HAP-1 (cell line): ENCODE measurements at regions not wholly inside any gene's neighbourhood (a gene's known extent, or its start where the extent isn't known, plus 50 kb on each side); places are given as distances from the start of the nearest gene placed in this dataset.

Experiments
- DNase-seq, 2 experiments: peaks; one replicate each; pipeline ENCODE4 v3.0.0-alpha.2; 2016 to 2020; ENCODE audit warnings: low spot score in 2 of 2
- H3K27me3 ChIP-seq: fragments of 250-450 bp; sonication (Bioruptor Pico); 2 replicates; pipeline ENCODE4 v1.5.1; 2020; ENCODE audit warnings: low read depth, mild to moderate bottlenecking, moderate library complexity
- H3K36me3 ChIP-seq: fragments of 250-450 bp; sonication (Bioruptor Pico); replicated peaks from 2 replicates; pipeline ENCODE4 v1.5.1; 2020; ENCODE audit warnings: mild to moderate bottlenecking
- H3K4me1 ChIP-seq: fragments of 250-450 bp; sonication (Bioruptor Pico); 2 replicates; pipeline ENCODE4 v1.5.1; 2020; ENCODE audit warnings: mild to moderate bottlenecking
- H3K4me3 ChIP-seq: fragments of 250-450 bp; sonication (Bioruptor Pico); 2 replicates; pipeline ENCODE4 v1.5.1; 2020; ENCODE audit warnings: mild to moderate bottlenecking, moderate library complexity
- H3K9me3 ChIP-seq: fragments of 250-450 bp; sonication (Bioruptor Pico); 2 replicates; pipeline ENCODE4 v1.5.1; 2020; ENCODE audit warnings: mild to moderate bottlenecking, moderate library complexity
- in situ Hi-C: fragments of 300-500 bp; cut with MboI; formaldehyde crosslinking; loops from 3 replicates; pipeline ENCODE4 v1.14.3; 2020; ENCODE audit warnings: low sequenced_read_pairs, inconsistent platforms, mixed read lengths

DNA sequence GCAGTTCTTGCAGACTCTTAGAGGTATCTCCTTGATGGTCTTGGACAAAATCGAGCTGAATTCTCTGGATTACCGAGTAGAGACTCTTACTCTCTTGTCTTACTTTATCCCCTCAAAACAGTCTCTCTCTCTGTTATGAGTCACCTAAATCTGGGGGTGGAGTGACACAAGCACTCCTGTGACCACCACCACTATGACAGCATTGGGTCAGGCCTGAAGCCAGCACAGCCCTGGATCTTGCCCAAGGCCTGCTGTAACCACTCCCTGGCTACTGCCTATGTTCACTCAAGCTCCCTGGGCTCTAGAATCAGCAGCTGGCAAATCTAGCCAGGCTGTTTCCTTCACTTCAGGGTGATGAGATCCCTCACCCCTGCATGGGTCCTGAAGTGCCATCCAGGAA lies 662.5 kb downstream of the LUZP2 start:
- in situ Hi-C loops = no loop called here
- no peak for DNase-seq
- H3K4me1 ChIP-seq = no peaks in the 10 kb centered on the region

DNA sequence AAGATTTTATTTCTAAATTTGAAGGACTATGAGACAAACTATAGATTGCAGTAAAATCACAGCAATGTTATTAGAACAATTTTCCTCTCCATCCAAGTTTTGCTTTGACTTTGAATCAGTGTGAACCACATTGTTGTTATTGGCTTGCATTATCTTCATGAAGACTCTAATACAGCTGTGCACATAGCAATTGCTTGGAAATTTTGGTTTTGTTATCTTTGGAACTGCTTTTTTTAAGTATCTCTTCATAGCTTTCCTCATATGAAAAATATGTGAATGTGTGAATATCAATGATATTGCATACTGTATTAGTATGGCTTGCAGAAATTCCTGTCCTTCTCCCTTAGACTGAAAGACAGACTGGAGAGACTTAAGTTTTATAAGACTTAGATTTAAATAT lies 666.6 kb downstream of the LUZP2 start:
- in situ Hi-C loops = no loop called here
- Histone ChIP-seq H3K27me3 (no peaks in the 10 kb centered on the region), H3K36me3 (no peaks in the 10 kb centered on the region)

More for the DNA sequence above, 662.5 kb downstream of the LUZP2 start:
- Histone ChIP-seq H3K9me3 (no peaks in the 10 kb centered on the region), H3K27me3 (no peaks in the 10 kb centered on the region), H3K36me3 (no peaks in the 10 kb centered on the region), H3K4me3 (no peak overlapping the region)

DNA sequence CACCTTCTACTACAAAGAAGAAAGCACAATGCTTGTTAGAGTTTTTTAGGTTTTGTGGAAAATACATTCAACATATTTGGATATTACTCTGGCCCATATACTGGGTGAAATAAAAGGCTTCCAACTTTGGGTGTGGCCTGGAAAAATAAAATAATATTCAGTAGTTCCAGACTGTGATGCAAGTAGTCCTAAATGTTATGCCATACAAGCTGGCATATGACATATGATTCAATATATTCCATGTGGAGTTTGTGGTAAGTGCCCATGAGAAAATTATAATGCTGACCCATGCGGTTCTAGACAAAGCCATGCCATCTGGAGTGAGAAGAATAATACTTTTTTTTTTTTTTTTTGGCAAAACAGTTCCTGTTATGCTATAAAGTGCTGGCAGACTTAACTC lies 683.3 kb downstream of the LUZP2 start:
- Histone ChIP-seq H3K36me3 (no peaks in the 10 kb centered on the region), H3K9me3 (no peaks in the 10 kb centered on the region), H3K4me3 (no peak overlapping the region), H3K4me1 (no peaks in the 10 kb centered on the region), H3K27me3 (no peaks in the 10 kb centered on the region)
- in situ Hi-C loops = no loop called here
- no peak for DNase-seq

More for the DNA sequence above, 666.6 kb downstream of the LUZP2 start:
- DNase-seq = no peak
- H3K4me1 ChIP-seq = no peaks in the 10 kb centered on the region
- H3K4me3 ChIP-seq = no peak overlapping the region
- H3K9me3 ChIP-seq = no peaks in the 10 kb centered on the region

DNA sequence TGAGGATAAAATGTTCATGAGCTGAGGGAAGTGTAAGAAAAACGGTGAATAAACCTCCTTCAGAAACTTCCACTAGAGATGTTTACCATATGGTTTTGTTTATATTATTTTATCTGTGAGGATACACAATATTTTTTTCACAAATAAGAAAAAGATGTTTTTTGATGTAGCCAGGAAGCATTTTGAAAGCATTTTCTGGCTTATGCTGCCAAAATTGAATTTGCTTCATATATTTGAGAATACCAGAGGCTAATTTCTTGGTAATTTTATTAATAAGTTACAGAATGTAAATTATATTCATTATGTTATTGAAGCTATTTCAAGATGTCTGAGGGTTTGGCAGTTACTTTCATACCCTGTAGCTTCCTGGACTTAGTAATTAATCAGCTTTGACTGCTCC lies 686.6 kb downstream of the LUZP2 start:
- Histone ChIP-seq H3K9me3 (no peaks in the 10 kb centered on the region), H3K27me3 (no peaks in the 10 kb centered on the region), H3K36me3 (no peaks in the 10 kb centered on the region), H3K4me1 (no peaks in the 10 kb centered on the region), H3K4me3 (no peak overlapping the region)
- DNase-seq = no peak
- in situ Hi-C loops = no loop called here

DNA sequence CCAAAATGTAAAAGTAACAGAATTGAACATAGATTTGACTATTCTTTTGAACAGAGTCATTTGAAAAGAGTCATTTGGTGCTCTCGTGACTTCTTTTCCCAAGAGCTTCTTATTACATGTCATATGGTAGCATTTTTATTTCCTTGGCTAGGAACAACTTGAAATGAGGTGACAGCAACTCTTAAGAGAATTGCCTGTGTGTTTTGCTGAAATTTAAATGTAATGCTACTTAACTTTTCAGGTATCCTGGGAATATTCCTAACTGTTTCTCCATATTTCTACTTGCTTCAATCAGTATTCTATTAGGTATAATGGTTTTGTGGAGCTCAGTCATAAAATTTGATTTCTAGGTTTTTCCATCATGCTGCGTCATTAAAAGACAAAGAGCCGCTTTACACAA lies 700.7 kb downstream of the LUZP2 start:
- no peak for DNase-seq
- Histone ChIP-seq H3K27me3 (no peaks in the 10 kb centered on the region), H3K4me3 (no peak overlapping the region), H3K4me1 (peaks cover 5% of the 10 kb centered on the region; the same call in 1 of the 2 replicates), H3K9me3 (no peaks in the 10 kb centered on the region), H3K36me3 (no peaks in the 10 kb centered on the region)
- in situ Hi-C loops = no loop called here

DNA sequence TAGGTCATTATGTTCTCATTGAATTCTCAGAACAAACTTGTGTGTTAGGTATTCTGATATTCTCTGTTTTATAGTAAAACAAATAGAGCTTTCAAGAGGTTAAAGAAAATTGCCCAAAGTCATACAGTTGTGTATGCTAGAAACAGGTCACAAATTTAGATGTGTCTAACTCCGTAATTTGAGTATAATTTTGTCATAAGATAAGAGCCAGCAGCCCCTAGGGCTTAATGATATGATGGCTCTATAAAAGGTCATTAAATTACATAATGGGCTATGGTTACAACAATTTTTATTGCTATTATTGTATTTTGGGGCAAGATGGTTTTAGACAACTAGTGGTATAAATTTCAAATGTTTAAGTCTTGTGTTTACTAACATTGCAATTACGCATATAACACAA lies 701.9 kb downstream of the LUZP2 start:
- in situ Hi-C loops = no loop called here
- Histone ChIP-seq H3K36me3 (no peaks in the 10 kb centered on the region), H3K4me1 (peaks cover 5% of the 10 kb centered on the region; the same call in 1 of the 2 replicates), H3K4me3 (no peak overlapping the region), H3K9me3 (no peaks in the 10 kb centered on the region), H3K27me3 (no peaks in the 10 kb centered on the region)
- no peak for DNase-seq

DNA sequence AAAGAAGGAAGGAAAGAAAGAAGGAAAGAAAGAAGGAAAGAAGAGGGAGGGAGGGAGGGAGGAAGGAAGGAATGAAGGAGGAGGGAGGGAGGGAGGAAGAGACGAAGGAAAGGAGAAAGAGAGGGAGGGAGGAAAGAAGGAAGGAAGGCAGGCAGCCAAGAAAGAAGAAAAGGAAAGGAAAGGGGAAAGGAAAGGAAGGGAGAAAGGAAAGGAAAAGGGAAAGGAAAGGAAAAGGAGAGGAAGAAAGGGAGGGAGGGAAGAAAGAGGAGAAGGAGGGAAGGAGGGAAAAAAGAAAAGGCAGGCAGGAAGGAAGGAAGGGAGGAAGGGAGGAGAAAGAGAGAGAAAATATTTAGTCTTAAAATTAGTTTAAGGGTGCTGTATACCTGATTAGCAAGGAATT lies 704.1 kb downstream of the LUZP2 start:
- Histone ChIP-seq H3K9me3 (no peaks in the 10 kb centered on the region), H3K4me3 (no peak overlapping the region), H3K36me3 (no peaks in the 10 kb centered on the region), H3K27me3 (no peaks in the 10 kb centered on the region), H3K4me1 (peaks cover 5% of the 10 kb centered on the region; the same call in 1 of the 2 replicates)
- no peak for DNase-seq
- in situ Hi-C loops = no loop called here

DNA sequence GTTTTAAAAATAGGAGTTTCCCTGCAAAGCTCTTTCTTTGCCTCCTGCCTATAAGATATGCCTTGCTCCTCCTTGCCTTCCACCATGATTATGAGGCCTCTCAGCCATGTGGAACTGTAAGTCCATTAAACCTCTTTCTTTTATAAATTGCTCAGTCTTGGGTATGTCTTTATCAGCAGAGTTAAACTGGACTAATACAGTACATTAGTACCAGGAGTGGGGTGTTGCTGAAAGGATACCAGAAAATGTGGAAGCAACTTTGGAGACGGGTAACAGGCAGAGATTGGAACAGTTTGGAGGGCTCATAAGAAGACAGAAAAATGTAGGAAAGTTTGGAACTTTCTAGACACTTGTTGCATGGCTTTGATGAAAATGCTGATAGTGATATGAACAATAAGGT lies 709.9 kb downstream of the LUZP2 start:
- no peak for DNase-seq
- Histone ChIP-seq H3K9me3 (peaks cover 3% of the 10 kb centered on the region; the same call in 1 of the 2 replicates), H3K4me1 (no peaks in the 10 kb centered on the region), H3K27me3 (no peaks in the 10 kb centered on the region), H3K4me3 (no peak overlapping the region), H3K36me3 (no peaks in the 10 kb centered on the region)
- in situ Hi-C loops = no loop called here

DNA sequence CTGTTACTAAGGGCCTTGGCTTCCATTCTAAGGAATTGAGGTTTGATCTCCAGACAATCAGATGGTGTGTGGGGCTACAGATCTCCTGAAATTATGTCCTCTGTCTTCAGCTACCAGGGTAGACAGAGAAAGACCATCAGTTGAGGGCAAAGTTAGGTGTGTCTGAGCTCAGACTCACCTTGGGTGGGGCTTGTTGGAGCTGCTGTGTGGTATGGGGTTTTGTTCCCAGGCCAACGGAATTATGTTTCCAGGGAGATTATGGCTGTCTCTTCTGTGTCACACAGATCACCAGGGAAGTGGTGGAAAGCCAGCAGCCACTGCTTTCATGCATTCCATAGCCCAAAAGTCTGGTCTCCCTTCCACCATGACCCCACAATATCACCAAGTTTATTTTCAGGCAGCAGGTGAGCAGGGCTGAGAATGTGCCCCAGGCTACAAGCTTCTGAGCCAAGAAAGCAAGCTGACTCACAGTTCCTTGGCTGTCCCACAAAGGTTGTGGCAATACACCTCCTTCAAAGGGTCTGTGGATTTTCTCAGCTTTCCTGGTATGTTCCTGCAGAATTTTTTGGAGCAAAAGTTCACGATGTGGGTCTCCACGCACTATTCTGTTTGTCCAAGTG lies 714.9 kb downstream of the LUZP2 start:
- DNase-seq = no peak
- in situ Hi-C loops = no loop called here

DNA sequence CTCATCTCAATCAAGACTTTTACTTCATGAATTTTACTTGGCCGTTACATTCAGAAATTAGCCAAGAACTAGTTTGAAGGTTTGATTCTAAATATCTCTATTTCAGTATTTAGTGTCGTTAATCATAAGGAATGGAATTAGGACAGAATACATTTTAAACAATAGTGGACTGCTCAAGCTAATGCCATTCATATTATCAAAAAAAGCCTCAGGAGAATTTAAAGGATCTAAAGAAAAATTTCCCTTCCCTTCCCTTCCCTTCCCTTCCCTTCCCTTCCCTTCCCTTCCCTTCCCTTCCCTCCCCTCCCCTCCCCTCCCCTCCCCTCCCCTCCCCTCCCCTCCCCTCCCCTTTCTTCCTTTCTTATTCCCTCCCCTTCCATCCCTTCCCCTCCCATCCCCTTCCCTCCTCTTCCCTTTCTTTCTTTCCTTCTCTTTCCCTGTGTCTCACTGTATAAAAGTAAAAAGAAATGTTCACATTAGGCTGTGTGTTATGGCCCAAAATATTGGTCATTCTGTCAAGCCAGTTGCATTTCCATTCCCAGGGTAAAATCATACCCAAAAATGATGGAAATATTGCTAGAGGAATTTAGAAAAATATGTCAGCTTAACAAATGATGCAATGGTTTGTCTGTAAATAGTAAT lies 717.8 kb downstream of the LUZP2 start:
- Histone ChIP-seq H3K9me3 (no peaks in the 10 kb centered on the region), H3K4me3 (no peak overlapping the region), H3K4me1 (no peaks in the 10 kb centered on the region), H3K36me3 (no peaks in the 10 kb centered on the region), H3K27me3 (no peaks in the 10 kb centered on the region)
- no peak for DNase-seq
- in situ Hi-C loops = no loop called here

More for the DNA sequence above, 714.9 kb downstream of the LUZP2 start:
- Histone ChIP-seq H3K9me3 (peaks cover 3% of the 10 kb centered on the region; the same call in 1 of the 2 replicates), H3K27me3 (no peaks in the 10 kb centered on the region), H3K4me3 (no peak overlapping the region), H3K36me3 (no peaks in the 10 kb centered on the region), H3K4me1 (no peaks in the 10 kb centered on the region)

DNA sequence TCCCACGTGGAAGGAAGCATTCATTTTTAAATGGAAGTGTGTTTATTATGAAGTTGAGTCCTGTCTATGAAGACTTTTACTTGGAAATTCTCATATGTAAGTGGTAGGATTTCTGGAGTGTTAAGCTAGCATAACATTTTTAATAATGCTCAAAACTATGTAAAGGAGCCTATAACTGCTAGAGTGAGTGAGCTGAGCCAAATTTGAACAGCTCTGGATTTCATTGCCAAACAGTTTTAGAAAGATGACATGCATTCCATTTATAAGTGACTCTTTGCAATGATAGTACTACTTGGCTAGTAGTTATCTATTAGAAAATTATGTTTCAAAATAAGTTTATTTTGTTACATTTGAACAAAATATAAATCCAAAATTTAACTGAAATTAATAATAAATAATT lies 721.2 kb downstream of the LUZP2 start:
- in situ Hi-C loops = no loop called here
- H3K4me1 ChIP-seq = no peaks in the 10 kb centered on the region

DNA sequence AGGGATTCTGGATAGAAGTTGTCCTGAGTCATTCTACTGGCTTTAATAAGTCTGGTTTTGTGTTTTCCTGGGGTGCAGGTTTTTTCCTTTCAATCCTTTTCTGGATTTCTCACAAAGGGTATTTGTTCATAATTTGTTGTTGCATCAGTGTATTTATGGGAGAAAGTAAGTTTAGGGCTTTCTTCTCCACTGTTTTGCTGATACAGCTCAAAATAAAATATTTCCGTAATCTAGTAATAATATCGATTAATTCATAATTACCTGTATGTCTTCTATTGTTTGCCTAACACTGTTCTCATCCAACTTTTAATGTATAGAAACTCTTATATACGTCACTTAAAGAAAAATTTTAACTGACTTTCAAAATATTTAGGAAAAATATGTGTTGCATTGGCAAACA lies 728.2 kb downstream of the LUZP2 start:
- H3K9me3 ChIP-seq = no peaks in the 10 kb centered on the region
- in situ Hi-C loops = no loop called here
- DNase-seq = no peak
- H3K27me3 ChIP-seq = no peaks in the 10 kb centered on the region
- H3K4me3 ChIP-seq = no peak overlapping the region
- H3K36me3 ChIP-seq = no peaks in the 10 kb centered on the region
- H3K4me1 ChIP-seq = no peaks in the 10 kb centered on the region

More for the DNA sequence above, 721.2 kb downstream of the LUZP2 start:
- no peak overlapping the region for H3K4me3 ChIP-seq
- no peaks in the 10 kb centered on the region for H3K36me3 ChIP-seq
- DNase-seq = no peak
- no peaks in the 10 kb centered on the region for H3K9me3 ChIP-seq
- no peaks in the 10 kb centered on the region for H3K27me3 ChIP-seq

DNA sequence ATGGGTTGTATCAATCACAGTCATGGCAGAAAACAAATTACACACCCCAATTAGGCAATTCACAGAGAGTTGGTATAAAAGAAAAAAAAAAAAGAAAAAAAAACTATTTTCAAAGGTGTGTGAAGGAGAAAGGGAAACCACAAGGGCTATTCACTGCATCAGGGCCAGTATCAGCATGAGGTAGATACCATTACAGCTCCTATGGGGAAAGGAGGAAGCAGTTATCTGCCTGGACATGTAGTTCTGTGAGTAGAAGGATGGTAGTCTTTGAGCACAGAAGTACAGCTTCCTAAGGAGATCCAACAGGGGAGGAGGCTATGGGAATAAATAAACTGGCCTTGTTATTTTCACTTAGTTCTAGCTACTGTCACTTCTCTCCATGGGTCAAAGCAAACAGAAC lies 746.1 kb downstream of the LUZP2 start:
- no peaks in the 10 kb centered on the region for H3K36me3 ChIP-seq
- H3K4me1 ChIP-seq = no peaks in the 10 kb centered on the region
- in situ Hi-C loops = no loop called here
- no peaks in the 10 kb centered on the region for H3K27me3 ChIP-seq
- DNase-seq = no peak
- no peak overlapping the region for H3K4me3 ChIP-seq
- H3K9me3 ChIP-seq = no peaks in the 10 kb centered on the region

DNA sequence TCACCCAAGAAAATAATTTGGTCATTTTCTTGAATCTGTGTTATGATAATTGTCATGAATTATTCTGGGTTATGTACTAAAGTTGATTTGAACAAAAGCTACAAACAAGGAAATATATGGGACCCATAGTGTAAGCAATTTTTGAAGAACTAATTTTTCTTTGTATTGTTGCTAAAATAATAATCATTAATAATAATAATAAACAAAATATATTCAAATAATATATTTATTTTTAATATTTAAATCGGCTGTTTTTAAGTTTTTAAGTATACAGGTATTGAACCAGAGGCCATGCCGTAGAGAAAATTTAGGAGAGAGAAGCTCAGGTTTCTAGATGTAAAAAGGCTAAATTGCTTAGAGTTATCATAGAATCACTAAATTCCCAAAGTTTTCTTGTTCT lies 747.3 kb downstream of the LUZP2 start:
- in situ Hi-C loops = no loop called here
- no peak for DNase-seq
- Histone ChIP-seq H3K9me3 (no peaks in the 10 kb centered on the region), H3K4me1 (no peaks in the 10 kb centered on the region), H3K4me3 (no peak overlapping the region), H3K36me3 (no peaks in the 10 kb centered on the region), H3K27me3 (no peaks in the 10 kb centered on the region)

DNA sequence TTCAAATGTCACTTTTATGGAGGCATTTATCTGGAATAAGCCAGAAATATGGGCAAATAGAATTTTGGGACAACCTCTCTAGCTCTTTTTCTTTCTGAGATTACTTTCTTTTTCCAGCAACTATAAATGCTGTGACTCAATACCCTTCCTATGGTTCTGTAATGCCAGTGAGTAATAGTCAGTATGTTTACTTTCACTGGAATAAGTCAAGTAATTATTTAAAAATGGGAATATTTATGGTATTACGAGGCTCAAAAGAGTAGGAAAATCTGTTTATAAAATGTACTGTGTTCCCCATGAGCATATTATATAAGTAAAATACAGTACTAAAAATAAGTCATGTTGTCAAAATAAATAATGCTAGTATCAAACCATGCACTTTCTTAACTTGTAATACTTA lies 750.5 kb downstream of the LUZP2 start:
- in situ Hi-C loops = no loop called here
- H3K4me3 ChIP-seq = no peak overlapping the region
- no peak for DNase-seq
- H3K9me3 ChIP-seq = no peaks in the 10 kb centered on the region
- H3K27me3 ChIP-seq = no peaks in the 10 kb centered on the region
- H3K36me3 ChIP-seq = no peaks in the 10 kb centered on the region
- H3K4me1 ChIP-seq = no peaks in the 10 kb centered on the region
